Stimulated activated CD4-positive, alpha-beta T cell treated with anti-CD3 and anti-CD28 coated beads, Interleukin-4, amount 100 ng/mL, for 48 hours (primary cell): ENCODE measurements at regions not wholly inside any gene's neighbourhood (a gene's known extent, or its start where the extent isn't known, plus 50 kb on each side); places are given as distances from the start of the nearest gene placed in this dataset.
"Not testable (repeated sequence)": the region's sequence is repeated elsewhere in the genome, so short reads cannot be mapped to it uniquely, and the experiment has no call there.

ENCODE experiments used
- DNase-seq, 2 donors: peaks; one replicate each; pipeline ENCODE4 v3.0.0-alpha.2; 2020; ENCODE audit warnings: low read depth in 2 of 2

DNA sequence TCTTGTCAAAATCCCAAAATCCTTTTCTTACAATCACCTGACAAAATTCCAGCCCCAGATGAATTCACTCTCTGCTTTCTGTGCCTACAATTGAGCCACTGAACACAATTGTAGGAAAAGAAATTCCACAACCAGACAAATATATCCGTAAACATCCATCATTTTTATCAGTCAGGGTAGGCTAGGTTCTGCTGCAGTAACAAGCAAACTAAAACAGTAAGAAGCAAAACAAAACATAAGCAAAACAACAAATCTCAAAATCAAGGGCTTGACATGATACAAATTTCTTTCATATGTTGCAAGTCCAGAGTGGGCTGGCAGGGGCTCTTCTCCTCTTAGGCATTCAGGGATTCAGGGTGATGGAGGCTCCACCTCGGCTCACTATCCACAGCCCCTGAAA, 114.2 kb upstream of the MAN2A1 start:
- DNase-seq: no peak

DNA sequence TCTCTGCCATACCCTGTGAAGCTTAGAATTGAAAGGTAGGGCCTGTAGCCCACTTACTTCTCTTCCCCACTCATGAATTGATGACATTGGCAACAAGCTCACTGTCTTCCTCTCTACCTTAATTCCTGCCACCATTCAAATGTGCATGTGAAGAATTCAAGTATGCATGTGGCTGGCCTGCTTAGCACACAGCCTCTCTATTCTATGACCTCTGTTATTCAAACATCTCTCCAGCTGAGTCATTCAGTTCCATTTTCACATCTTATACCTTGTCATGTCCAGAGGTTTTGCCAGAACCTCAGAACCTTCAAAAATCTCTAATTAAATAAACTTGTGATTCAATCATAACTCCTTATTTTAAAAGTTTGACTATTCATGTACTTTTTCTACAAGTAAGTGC, 114.7 kb upstream of the MAN2A1 start:
- DNase-seq: no peak

DNA sequence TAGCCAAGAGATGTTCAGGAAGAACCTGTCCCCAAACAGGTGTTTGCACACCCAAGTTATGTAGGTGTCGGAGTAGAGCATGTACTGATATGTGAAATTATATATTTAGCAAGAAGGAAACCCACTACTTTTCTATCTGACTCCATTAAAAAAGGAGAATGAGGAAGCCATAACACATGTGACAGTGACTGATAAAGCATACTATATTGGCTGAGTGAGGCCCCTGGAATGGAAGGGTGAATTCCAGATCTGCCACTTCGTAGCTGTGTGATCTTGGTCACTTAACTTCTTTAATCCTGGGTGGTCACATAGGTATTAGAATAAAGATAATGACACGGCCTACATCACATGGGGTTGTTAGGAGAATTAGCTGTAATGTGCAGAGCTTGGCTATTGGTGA, 116.0 kb upstream of the MAN2A1 start:
- DNase-seq: no peak

DNA sequence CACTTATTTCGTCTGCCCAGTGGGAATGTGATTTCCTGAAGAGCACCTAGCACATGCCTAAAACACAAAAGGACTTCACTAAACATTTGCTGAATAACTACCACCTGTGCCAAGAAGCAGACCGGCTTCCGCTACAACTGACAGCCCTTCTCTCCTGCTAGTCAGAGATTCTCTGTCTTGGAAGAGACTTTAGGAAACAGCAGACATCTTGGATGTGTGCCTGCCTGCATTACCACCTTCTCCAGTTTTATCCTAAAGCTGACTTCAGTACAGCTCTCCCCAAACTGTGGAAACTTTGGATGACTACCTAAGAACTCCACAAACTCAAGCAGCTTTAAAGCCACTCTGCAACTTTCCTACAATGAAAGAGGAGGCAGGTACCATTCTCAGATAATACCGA, 116.5 kb upstream of the MAN2A1 start:
- DNase-seq: no peak

DNA sequence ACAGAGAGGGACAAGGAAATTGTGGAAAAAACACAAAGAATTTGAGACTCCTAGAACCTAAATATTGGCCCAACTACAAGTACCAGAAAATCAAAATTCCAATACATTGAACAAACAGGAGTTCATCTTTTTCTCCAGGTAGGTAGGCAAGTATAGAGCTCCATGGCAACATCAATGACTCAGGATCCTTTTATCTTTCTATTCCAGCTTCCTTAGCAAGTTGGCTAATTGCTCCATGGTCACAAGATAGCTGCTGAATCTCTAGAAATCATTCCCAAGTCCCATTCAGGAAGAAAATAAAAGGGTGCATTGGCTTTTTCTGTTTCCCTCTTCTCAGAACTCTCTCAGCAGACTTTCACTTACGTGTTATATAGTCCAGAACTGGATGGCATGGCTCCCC, 117.9 kb upstream of the MAN2A1 start:
- DNase-seq: no peak

DNA sequence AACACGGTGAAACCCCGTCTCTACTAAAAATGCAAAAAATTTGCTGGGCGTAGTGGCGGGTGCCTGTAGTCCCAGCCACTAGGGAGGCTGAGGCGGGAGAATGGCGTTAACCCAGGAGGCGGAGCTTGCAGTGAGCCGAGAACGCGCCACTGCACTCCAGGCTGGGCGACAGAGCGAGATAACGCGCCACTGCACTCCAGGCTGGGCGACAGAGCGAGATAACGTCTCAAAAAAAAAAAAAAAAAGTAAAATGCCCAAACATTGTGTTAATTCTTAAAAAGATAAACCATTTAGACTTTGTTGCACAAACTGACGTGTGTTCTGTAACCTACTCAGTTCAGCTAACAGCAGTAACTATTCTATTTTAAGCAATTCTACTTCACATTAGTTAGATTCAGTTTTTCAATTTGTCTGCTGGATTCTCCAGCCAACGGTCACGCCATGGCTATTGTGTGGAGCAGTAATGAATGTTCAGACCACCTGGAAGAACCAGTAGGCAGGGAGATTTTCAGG, 119.3 kb upstream of the MAN2A1 start:
- no peak for DNase-seq

DNA sequence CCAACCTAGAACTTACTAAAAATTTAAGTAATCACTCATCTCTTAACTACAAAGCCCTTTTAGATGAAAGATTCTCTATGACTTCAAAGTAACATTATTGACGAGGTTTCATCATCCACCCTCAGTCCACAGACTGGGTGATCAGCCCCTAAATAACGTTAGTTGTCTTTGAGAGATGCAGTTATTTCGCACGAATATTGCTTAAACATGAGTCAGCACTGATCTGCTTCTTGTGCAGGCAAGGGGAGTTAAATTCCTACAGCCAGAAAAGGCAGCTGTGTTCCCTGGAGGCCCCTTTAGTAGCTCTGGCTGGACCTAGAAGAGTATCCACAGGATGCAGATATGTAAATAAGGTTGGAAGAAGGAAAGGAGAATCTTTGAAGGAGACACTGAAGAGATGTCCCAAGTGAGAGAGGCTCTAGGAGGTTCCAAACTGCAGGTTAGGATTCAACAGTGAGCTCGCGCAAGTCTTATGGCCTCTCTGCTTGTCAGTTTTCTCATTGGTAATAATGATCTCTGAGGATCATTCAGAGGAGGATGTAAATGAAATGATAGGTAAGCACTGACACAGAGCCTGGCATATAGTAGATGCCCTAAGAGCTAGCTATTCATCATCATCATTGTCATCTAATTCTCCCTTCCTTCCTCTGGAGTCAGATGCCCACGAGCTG, 122.2 kb upstream of the MAN2A1 start:
- no peak for DNase-seq

DNA sequence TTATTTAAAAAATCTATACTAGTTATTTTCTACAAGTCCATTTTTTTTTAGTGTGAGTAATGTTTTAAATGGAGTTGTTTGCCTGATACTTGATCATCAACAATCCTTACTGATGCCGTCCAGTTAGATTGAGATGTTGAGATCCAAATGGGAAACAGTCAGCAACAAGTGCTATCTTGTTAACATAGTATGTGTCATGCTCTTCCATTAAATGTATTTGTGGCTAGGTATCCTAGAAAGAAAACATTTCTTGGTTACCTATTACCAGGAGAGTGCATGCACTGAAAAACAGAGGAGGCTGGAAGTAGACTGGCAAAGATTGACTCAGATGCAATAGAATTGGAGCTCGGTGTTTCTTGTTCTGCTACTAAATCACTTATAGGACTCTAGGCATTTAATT, 123.4 kb upstream of the MAN2A1 start:
- no peak for DNase-seq

DNA sequence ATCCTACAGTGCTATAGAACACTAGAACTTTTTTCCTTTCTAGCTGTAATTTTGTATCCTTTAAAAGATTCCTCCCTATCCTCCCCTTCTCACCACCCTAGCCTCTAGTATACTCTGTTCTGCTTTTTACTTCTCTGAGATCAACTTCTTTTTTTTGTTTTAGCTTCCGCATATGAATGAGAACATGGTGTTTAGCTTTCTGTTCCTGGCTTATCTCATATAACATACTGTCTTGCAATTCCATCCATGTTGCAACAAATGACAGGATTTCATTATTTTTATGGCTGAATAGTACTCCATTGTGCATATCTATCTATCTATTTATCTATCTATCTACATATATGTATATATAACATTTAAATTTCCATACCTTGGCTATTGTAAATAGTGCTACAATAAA, 126.0 kb upstream of the MAN2A1 start:
- no peak for DNase-seq

DNA sequence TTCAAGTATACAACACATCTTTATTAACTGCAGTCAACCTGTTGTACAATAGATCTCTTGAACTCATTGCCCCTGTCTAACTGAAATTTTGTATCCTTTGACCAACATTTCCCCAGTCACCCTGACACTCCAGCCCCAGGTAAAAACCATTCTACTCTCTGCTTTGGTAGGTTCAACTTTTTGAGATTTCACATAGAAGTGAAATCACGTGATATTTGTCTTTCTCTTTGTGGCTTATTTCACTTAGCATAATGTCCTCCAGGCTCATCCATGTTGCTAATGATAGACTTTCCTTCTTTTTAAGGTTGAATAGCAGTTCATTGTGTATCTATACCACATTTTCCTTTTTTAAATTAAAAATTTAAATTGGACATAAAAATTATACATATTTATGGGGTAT, 126.5 kb upstream of the MAN2A1 start:
- DNase-seq: no peak

DNA sequence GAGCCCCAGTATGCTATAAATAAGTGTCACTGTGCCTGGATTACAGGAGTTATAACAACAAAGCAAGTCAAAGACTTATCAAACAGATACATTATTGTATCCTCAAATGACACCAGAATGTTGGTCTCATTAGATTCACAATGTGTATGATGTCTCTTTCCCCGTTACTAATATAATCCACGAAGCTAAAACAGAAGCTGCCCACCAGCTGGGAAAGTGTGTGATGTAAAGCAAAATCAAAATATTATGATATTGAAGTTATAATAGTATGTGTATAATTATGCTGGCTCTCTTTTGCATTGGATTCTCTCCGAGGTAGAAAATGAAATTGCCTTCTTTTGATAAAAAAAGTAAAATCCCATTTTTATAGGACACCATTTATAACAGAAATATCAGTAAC, 127.3 kb upstream of the MAN2A1 start:
- DNase-seq: no peak

DNA sequence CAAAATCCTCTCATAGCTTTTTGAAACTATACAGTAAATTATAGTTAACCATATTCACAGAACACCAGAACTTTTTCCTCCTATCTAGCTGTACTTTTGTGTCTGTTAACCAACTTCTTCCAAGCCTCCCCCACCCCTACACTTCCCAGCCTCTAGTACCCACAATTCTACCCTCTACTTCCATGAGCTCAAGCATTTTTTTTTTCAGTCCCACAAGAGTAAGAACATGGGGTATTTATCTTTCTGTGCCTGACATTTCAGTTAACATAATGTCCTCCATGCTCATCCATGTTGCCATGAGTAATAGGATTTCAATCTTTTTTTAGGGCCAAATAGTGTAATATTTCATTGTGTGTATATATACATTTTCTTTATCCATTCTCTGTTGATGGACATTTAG, 128.3 kb upstream of the MAN2A1 start:
- DNase-seq: no peak

DNA sequence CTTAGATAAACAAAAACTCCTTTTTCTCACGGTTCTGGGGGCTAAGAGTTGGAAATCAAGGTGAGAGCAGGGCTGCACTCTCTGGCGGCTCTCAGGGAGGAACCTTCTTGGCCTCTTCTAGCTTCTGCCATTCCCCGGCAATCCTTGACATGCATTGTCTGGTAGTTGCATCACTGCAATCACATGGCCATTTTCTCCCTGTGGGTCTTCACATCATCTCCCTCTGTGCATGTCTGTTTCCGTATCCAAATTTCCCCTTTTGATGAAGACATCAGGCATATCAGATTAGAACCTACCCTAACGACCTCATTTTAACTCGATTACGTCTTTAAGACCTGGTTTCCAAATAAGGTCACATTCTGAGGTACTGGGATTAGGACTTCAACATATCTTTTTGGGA, 129.2 kb upstream of the MAN2A1 start:
- no peak for DNase-seq

DNA sequence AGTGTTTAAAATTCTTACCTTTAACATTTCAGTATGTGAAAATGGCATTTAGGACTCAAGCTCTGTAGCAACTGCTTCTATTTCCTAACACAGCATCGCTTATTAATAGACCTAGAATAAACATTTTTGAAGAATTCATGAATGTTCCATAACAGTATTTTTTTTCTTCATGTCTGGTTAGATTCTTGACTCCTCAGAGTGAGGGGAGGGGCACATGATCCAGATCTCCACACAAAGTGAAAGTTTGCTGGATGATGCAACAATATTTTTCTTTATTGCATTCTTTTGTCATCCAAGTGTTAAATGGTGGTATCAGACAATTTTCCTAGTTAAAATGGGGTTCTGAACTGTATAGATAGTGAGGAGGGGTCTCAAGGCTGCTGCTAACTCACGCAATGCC, 130.8 kb upstream of the MAN2A1 start:
- no peak for DNase-seq

DNA sequence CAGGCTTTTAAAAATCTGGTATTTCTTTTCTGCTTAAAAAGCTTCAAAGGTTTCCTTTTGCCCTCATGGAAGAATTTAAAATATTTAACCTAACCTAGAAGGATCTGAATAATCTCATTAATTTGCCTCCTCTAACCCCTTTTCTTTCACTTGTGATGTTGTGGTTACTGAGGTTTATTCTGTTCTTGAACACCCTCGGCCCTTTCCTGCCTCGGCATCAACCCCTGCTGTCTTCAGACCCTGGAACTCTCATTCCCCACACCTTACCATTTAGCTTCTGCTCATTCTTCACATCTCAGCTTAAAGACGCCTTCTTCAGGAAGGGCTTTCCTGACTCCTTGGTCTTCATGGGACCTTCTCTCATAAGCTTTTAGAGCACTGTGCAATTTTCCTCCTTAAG, 131.4 kb upstream of the MAN2A1 start:
- no peak for DNase-seq

DNA sequence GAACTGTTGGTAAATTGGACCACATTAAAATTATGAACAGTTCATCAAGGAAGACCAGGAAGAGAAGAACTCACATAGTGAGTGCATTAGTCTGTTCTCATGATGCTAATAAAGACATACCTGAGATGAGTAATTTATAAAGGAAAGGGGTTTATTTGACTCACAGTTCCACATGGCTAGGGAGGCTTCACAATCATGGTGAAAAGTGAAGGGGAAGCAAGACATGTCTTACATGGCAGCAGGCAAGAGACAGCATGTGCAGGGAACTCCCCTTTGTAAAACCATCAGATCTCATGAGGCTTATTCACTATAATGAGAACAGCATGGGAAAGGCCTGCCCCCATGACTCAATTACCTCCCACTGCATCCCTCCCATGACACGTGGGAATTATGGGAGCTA, 135.9 kb upstream of the MAN2A1 start:
- DNase-seq: no peak

DNA sequence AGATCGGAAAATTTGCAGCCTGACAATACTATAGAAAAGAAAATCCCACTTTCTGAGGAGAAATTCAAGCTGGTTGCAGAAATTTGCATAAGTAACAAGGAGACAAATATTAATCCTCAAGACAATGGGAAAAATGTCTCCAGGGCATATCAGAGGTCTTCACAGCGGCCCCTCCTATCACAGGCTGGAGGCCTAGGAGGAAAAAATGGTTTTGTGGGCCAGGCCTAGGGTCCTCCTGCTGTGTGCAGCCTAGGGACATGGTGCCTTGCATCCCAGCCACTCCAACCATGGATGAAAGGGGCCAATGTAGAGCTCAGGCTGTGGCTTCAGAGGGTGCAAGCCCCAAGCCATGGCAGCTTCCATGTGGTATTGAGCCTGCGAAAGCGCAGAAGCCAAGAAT, 138.5 kb upstream of the MAN2A1 start:
- DNase-seq: not testable (repeated sequence)

DNA sequence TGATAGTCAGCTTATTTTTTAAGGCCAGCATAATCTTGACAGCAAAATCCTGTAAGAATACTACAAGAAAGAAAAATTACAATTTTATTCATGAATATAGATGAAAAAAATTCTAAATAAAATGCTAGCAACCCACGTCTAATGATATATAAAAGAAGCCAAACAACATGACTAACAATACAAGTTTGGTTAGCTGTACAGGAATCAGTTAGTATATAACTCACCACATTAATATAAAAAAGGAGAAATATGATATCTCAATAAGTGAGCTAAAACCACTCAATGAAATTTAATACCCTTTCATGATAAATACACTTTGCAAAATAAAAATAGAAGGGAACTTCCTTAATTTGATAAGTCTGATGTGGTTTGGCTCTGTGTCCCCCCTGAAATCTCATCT, 139.7 kb upstream of the MAN2A1 start:
- DNase-seq: no peak

DNA sequence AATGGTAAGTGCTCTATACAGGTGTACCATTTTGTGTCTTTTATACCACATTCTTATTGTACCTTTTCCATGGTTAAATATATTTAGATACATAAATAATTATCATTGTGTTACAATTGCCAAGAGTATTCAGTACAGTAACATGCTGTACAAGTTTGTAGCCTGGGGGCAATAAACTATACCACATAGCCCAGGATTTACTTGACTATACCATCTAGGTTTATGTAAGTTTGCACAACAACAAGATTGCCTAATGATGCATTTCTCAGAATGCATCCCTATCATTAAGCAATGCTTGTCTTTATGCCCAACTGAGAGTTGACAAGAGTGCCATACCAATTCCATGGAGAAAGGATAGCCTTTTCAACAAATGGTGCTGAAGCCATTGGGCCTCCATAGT, 136.7 kb upstream of the PJA2 start:
- DNase-seq: no peak

DNA sequence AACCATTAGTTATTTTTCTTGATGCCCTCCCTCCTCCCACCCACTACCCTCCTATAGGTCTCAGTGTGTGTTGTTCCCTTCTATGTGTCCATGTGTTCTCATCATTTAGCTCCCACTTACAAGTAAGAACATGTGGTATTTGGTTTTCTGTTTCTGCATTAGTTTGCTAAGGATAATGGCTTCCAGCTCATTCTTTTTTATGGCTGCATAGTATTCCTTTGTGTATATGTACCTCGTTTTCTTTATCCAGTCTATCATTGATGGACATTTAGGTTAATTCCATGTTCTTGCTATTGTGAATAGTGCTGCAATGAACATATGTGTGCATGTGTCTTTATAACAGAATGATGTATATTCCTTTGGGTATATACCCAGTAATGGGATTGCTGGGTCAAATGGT, 135.1 kb upstream of the PJA2 start:
- DNase-seq: not testable (repeated sequence)

DNA sequence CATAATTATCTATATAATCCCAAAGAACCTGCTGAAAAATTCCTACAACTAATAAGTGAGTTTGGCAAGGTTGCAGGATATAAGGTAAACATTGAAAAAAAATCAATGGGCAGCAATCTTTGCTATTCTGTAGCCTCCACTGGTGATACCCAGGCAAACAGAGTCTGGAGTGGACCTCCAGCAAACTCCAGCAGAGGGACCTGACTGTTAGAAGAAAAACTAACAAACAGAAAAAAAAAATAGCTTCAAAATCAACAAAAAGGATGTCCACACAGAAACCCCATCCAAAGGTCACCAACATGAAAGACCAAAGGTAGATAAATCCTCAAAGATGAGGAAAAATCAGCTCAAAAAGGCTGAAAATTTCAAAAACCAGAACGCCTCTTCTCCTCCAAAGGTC, 128.9 kb upstream of the PJA2 start:
- not testable (repeated sequence) for DNase-seq

DNA sequence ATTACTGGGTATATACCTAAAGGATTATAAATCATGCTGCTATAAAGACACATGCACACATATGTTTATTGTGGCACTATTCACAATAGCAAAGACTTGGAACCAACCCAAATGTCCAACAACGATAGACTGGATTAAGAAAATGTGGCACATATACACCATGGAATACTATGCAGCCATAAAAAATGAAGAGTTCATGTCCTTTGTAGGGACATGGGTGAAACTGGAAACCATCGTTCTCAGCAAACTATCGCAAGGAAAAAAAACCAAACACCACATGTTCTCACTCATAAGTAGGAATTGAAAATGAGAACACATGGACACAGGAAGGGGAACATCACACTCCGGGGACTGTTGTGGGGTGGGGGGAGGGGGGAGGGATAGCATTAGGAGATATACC, 125.3 kb upstream of the PJA2 start:
- DNase-seq: not testable (repeated sequence)

DNA sequence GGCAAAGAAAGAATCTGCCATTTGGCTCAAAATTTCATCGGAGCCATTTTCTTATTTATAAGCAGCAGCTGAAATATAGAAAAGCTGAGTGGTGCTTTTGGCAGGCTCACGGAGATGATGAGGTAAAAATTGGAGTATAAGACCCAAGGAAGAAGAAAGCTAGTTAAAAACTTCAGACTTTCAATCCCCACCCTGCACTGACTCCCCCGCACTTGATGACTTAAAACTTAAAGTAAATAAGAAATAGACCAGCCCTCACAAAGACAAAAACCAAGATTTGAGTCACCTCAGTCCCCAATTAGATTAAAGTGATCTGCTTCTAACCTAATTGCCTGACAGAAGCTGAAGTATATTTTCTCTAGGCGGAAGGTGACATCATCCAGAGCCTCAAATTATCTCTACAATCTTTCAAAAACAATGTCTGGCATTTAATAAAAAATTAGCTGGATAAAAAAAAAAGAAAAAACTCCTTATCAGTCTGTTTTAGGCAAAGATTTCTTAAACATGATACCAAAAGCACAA, 124.0 kb upstream of the PJA2 start:
- DNase-seq: no peak

DNA sequence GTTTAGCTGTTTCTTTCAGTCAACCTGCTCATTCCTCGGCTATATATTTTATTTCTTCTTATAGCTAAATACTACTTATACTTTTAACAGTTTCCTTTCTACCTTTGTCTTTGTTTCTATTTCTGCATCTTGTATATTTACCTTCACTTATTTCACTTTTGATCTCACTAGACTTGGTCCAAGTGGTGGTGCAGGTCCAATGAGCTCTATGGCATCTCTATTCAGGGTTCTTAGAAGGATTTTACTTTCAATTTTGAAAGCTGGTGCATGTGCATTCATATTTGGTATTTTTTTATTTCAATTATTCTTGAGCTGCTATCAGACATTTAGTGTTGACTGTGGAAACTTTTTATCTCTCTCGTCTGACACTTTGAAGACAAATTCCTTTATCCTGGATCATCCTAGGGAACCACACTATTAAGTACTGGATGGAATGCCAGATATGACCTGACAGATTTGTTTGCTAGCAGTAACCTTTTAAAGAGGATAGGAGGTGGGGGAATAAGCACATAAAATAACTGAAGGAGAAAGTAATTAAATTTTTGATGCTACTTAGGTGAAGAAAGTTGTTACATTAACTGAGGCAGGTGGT, 123.1 kb upstream of the PJA2 start:
- no peak for DNase-seq
